ENCODE measurements at regions not wholly inside any gene's neighbourhood (a gene's known extent, or its start where the extent isn't known, plus 50 kb on each side); places are given as distances from the start of the nearest gene placed in this dataset.

GRCh38 chr6:132215805-132216204, 185.5 kb downstream of the MOXD1 start:
- no peak for TF ChIP-seq CTCF (IDR thresholded peaks at IDR 0.05; ENCODE audit: control insufficient read depth, insufficient read depth, low read depth, low read length, missing control alignments)
- no peak overlapping the region for H3K4me3 ChIP-seq (ENCODE audit: control insufficient read depth, low read depth, low read length)
- DNase-seq (ENCODE audit: low read depth) = no peak

- no peak overlapping the region for H3K4me3 ChIP-seq (ENCODE audit: control insufficient read depth, low read depth, low read length)
- no peak for TF ChIP-seq CTCF (IDR thresholded peaks at IDR 0.05; ENCODE audit: control insufficient read depth, insufficient read depth, low read depth, low read length, missing control alignments)
- no peak for DNase-seq (ENCODE audit: low read depth)
Measured at GRCh38 chr6:132214716-132215115, 186.6 kb downstream of the MOXD1 start.

- no peak for DNase-seq (ENCODE audit: low read depth)
- TF ChIP-seq CTCF (IDR thresholded peaks at IDR 0.05; ENCODE audit: control insufficient read depth, insufficient read depth, low read depth, low read length, missing control alignments) = no peak
- no peak overlapping the region for H3K4me3 ChIP-seq (ENCODE audit: control insufficient read depth, low read depth, low read length)
Measured at GRCh38 chr6:132213732-132214131, 187.5 kb downstream of the MOXD1 start.

GRCh38 chr6:132213191-132213590, 188.1 kb downstream of the MOXD1 start:
- DNase-seq (ENCODE audit: low read depth) = no peak
- TF ChIP-seq CTCF (IDR thresholded peaks at IDR 0.05; ENCODE audit: control insufficient read depth, insufficient read depth, low read depth, low read length, missing control alignments) = no peak
- no peak overlapping the region for H3K4me3 ChIP-seq (ENCODE audit: control insufficient read depth, low read depth, low read length)

- TF ChIP-seq CTCF (IDR thresholded peaks at IDR 0.05; ENCODE audit: control insufficient read depth, insufficient read depth, low read depth, low read length, missing control alignments) = no peak
- no peak for DNase-seq (ENCODE audit: low read depth)
- no peak overlapping the region for H3K4me3 ChIP-seq (ENCODE audit: control insufficient read depth, low read depth, low read length)
Measured at GRCh38 chr6:132210886-132211563, 190.2 kb downstream of the MOXD1 start.

- no peak overlapping the region for H3K4me3 ChIP-seq (ENCODE audit: control insufficient read depth, low read depth, low read length)
- no peak for TF ChIP-seq CTCF (IDR thresholded peaks at IDR 0.05; ENCODE audit: control insufficient read depth, insufficient read depth, low read depth, low read length, missing control alignments)
- no peak for DNase-seq (ENCODE audit: low read depth)
Measured at GRCh38 chr6:132209351-132209750, 191.9 kb downstream of the MOXD1 start.

Data from AG09309 (cell line).